HG02763 (cell line): ENCODE measurements at regions not wholly inside any gene's neighbourhood (a gene's known extent, or its start where the extent isn't known, plus 50 kb on each side); places are given as distances from the start of the nearest gene placed in this dataset.

Source experiments
- ATAC-seq: cut with Tn5 transposase; IDR thresholded peaks from one replicate; pipeline ENCODE4 v1.9.1; 2021; ENCODE audit warnings: mild to moderate bottlenecking, moderate library complexity; ENCODE audit not compliant: unreplicated experiment

DNA sequence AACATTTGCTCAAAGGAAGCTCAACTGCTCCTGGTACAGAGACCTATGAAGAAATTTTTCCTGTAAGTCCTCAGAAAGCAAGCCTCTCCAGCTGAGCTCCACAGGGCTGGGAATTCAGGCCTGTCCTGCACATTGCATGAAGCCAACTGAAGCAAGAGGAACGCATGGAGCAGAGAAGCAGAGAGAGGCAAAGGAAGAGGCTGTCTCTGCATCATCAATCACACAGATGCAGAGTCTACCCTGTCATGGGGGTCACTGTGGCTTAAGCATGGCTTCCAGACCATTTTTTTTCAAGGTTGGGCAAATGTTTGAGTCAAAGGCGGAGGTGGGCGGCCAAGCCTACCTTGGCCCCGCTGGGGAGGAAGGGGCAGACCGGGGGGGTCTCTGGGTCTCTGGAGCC is 110.3 kb upstream of the MSX1 start:
- no peak for ATAC-seq

DNA sequence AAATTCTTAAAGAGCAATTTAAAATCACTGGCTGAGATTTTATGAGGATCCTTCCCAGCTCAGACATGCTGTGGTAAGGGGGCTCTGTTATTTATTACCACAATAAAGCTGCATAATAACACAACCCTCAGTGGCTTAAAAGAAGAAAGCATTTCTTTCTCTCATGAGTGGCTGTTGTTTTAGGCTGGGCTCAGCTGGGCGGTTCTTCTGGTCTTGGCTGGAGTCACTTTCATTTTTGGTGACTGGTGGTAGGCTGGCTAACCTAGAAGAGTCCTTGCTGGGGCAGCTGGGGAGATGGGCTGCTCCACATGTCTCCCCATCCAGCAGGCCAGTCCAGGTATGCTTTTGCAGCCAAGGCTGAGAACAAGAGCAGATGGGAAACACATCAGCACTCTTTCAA is 113.0 kb upstream of the MSX1 start:
- ATAC-seq, result no peak

GRCh38 chr4:4740071-4740470 is 119.4 kb upstream of the MSX1 start:
- no peak for ATAC-seq

DNA sequence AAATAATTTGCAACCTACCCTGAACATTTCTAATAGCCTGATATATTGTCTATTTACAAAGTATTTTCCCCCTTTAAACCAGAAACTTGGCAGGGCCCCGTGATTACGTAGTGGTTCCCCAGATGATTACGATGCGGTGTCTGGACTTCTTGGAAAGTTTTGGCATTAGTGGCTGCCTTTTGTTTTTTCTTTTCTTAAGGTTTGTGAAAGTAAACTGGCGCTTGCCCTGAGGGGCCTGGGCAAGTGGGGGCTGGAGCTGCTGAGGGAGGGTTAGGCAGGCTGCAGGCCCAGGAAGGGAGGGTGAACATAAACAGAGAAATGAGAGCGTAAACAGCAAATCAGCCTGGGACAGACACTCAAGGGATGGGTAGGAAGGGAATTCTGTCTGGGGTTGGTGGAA is 123.6 kb upstream of the MSX1 start:
- ATAC-seq, result no peak

DNA sequence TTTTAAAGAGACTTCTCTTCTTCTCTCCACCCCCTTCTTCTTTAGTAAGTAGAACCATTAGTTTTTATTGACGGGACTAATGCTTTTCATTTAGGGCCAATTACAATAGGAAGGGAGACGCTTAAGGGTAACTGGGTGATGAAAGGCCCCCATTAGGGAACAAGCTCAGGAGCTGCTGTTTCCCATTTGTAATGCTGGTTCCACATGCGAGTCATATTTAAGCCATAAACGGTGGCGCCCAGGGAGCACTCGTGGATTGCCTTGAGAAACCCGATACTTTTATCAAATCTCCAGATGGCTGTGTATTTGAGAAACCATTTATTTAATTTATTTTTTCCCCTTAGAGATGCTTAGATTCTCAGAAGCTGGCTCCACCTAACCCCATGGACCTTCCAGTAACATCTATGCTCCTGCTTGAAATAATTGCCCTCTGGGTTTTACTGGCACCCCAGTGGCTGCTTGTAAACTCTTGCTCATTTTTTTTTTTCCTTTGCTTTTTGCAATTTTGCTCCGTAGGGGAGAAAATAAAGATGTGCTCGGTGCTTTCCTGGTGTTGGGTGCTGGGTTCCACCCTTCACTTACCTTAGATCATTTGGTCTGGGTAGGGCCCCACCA is 124.2 kb upstream of the MSX1 start:
- no peak for ATAC-seq

GRCh38 chr4:4734425-4734824 is 125.0 kb upstream of the MSX1 start:
- no peak for ATAC-seq

GRCh38 chr4:4733663-4734062 is 125.8 kb upstream of the MSX1 start:
- ATAC-seq, result no peak

DNA sequence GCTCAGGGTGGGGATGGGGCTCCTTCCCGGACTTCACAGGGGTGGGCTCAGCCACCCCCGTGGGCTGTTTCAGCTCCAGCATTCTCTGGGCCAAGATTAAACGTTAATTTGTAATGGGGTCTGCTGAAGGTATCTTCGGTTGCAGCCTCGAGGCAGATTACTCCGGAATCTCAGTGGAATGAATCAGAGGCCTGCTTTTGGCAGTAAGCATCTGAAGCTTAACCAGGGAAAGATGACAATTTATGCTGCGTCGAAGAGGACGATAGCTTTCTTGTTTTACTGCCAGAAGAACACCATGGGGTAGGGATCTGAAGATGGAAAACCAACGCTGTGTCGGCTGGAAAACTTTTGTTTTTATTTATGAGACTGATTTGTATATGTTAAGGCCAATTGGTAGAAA is 129.2 kb upstream of the MSX1 start:
- no peak for ATAC-seq

GRCh38 chr4:4729206-4729605 is 130.3 kb upstream of the MSX1 start:
- ATAC-seq, result no peak

DNA sequence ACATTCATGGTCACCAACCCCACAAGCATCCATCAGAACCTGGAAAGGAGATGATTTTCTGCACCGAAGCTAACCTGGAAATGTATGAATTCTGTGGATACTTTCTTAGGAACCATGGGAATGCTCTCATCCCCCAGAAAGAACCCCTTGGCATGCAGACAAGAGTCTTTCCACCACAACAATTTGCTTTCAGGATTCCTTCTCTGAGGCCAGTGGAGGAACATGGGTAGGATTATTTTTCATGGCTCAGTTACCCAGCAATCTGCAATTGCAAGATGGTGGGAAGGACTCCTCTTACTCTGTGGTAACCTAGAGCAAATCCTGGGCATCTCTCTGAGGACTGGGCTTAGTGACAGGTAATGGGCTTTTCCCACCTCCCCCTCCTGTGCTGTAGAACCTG is 131.9 kb upstream of the MSX1 start:
- no peak for ATAC-seq

DNA sequence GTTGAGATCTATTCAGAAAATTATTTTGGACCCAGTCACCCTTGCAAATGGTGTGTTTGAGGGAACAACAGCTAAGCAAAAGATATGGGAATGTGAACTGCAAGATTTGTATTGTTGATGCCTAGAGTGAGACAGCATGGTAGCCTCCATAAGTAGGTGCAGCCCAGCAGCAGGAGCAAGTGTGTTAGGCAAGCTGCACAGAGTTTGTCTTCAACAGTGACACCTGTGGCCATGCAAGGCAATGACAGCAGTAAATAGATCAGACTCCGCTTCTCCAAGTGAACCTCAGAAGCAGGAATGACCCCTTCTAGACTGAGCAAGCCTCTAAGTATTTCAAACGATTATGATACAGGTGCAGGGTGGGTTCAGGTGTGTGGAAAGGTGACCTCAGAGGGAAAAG is 133.4 kb upstream of the MSX1 start:
- no peak for ATAC-seq

DNA sequence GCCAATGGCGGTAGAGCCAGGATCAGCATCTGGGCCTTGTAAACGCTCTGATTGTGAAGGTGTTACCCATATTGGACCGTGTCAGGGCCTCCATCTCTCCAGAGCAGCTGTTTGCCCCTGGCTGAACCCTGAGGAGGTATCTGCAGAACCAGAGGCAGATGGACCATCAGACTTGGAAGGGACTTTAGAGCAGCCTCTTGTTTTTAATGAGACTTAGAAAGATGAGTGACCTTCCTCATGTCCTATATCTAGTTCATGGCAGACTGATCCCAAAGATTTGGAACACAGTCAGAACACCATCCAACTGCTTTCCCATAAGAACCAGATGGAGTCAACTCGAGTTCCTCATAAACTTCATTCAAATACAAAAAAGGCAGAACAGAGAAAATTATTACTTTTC is 135.1 kb upstream of the MSX1 start:
- ATAC-seq, result no peak

DNA sequence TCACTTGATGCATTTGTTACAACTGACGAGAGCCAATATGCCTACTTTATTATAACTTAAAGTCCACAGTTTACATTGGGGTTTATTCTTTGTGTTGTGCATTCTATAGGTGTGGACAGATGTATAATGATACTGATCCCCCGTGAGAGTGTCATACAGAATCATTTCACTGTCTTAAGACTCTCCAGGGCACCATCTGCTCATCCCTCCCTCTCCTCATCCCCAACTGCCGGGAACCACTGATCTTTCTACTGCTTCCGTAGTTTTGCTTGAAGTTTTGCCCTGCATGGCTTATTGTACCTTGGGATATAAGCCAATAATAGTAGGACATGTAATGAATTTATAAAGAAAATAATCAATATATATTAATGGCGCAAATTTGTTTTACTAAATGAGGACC is 137.8 kb upstream of the MSX1 start:
- no peak for ATAC-seq

- ATAC-seq, result no peak
These were observed 138.8 kb upstream of the MSX1 start for GRCh38 chr4:4720646-4721045.

DNA sequence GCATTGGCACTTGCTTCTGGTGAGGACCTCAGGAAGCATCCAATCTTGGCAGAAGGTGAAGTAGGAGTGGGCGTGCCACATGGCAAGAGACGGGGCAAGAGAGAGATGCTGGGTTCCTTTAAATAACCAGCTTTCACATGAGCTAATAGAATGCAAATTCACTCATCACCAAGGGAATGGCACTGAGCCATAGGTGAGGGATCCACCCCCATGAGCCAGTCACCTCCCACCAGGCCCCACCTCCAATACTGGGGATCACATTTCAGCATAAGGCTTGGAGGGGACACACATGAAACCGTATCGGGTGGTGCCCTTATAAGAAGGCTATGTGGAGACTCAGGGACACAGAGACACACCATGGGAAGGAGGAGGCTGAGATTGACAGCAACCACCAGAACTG is 140.0 kb upstream of the MSX1 start:
- no peak for ATAC-seq

GRCh38 chr4:4717692-4718091 is 141.8 kb upstream of the MSX1 start:
- no peak for ATAC-seq

DNA sequence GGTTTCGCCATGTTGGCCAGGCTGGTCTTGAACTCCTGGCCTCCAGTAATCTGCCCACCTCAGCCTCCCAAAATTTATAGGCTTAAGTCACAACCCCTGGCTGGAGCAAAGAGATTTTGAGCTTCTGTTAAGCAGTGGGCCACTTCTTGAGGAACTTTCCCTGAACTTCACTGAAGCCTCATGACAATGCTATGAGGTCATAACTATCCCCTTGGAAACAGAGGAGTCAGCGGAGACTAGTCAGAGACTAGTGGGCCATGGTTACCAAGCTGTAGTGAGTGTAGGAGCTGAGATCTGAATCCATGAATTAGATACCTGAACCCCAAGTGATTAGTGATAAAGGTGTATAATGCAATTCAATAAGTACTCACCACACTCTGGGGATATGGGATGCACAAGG is 145.1 kb upstream of the MSX1 start:
- no peak for ATAC-seq

- no peak for ATAC-seq
These were observed 146.5 kb upstream of the MSX1 start for GRCh38 chr4:4712800-4713528.

DNA sequence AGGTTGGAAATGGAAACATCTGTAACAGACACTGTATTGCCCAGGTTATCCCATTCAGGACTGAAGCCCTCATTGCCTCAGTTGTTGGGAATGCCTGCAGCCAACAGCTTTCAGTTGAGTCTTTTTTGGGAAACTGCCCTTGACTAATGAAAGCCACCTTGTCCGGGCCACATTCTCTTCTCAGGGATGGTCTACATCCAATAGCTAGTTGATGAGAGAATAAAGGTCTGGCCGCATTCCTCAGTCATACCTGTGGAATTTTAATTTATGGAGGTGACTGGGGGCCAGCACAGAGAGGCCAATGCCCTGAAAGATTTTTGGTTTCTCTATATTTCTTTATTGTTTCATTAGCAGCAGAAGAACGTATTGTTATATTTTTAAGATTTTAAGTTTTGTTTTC is 147.6 kb upstream of the MSX1 start:
- no peak for ATAC-seq

GRCh38 chr4:4709736-4710135 is 149.7 kb upstream of the MSX1 start:
- ATAC-seq, result no peak

DNA sequence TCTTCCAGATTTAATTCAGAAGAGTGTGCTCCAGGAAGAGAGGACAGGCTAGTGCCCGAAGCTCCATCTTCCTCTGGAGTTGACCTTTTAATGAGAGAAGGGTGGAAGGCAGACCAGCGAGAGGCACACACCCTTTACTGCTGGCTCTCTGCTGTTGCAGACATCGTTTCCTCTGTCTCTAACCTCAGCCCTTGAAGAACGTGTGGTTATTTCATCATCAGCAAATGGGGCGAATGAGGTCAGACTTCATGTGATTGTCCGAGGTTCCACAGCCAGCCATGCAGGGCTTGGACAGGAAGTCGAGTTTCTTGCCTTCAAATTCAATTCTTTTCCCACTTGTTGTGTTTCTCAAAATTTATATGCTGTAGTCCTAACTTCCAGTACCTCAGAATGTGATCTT is 155.2 kb upstream of the MSX1 start:
- no peak for ATAC-seq

GRCh38 chr4:4697584-4697983 is 155.7 kb upstream of the STX18 start:
- no peak for ATAC-seq

DNA sequence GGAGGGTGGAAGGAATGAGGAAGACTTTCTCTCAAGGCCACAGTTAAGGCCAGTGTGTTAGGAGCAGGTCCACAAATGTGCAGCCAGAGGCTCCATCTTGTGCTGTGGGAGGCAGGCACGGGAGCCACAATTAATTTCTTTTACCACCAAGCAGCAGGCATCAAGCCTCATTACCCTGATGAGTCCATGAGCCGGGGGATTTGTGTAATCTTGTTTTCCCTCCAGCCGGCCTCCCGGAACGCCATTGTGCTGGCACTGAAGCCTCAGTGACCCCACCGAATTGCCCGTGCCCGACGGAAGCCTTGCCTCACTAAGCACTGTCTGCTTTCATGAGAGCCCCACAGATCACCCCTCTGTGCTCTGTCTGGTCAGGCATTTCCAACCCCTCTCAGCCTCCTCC is 154.7 kb upstream of the STX18 start:
- no peak for ATAC-seq
